GM12892 (cell line): ENCODE measurements at regions not wholly inside any gene's neighbourhood (a gene's known extent, or its start where the extent isn't known, plus 50 kb on each side); places are given as distances from the start of the nearest gene placed in this dataset.

Experiments used
- POLR2A ChIP-seq: IDR thresholded peaks from 2 replicates; pipeline ENCODE4 v1.6.1; 2011; ENCODE audit warnings: low read depth, low read length, control low read depth
- POLR2AphosphoS5 ChIP-seq: IDR thresholded peaks from 2 replicates; pipeline ENCODE4 v1.6.1; 2011; ENCODE audit warnings: low read depth, low read length, control low read depth
- TAF1 ChIP-seq: IDR thresholded peaks from 2 replicates; pipeline ENCODE4 v1.6.1; 2011; ENCODE audit warnings: low read depth, mild to moderate bottlenecking, control low read depth, low read length, borderline replicate concordance

DNA sequence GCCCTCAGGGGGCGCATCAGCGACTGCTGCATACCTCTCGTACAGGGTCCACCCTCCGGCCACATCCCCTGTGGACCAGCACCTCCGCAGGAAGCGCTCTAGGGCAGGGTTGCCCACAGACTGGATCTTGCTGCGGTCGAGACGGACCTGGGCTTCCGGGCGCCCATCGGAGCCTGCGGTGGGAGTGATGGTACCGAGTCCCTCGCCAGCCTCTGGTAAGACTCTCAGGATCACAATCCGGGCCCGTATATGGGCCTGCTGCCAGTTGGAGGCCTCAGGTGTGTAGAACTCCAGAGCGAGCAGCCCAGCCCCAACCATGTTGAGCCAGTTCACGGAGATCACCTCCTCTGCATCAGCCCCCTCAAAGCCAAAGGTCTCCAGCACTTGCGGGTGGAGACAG, 323.0 kb downstream of the ANXA1 start:
- TF ChIP-seq TAF1 (no peak), POLR2A (no peak), POLR2AphosphoS5 (no peak)
